GM19452 (cell line): ENCODE measurements at regions not wholly inside any gene's neighbourhood (a gene's known extent, or its start where the extent isn't known, plus 50 kb on each side); places are given as distances from the start of the nearest gene placed in this dataset.
A peak's percentile ranks its signal among the peaks of the same experiment; 100 is the strongest.
"Not testable (repeated sequence)": the region's sequence is repeated elsewhere in the genome, so short reads cannot be mapped to it uniquely, and the experiment has no call there.

Source experiments
- ATAC-seq: cut with Tn5 transposase; IDR thresholded peaks from one replicate; pipeline ENCODE4 v1.9.1; 2021; ENCODE audit not compliant: unreplicated experiment

DNA sequence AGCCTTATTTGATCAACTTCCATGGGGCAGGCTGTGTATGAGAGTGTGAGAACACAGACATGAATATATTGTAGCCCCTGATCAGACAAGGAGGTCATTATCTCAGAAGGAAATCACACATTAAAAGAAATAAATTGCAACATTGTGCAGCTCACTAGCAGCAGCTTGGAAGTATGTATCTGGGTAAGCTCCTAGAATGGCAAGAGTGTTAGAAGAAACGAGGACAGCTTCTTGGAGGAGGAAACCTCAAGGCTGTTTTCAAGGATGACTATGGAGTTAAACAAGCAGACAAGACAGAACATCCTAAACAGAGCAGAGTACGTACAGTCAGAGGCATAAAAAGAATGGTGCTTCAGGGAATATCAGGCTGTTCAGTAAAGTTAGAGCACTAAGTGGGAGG lies 511.0 kb downstream of the SLCO4C1 start:
- ATAC-seq: no peak

GRCh38 chr5:101783241-101784013 lies 512.7 kb downstream of the SLCO4C1 start:
- no peak for ATAC-seq

GRCh38 chr5:101782352-101783103 lies 513.6 kb downstream of the SLCO4C1 start:
- no peak for ATAC-seq

- no peak for ATAC-seq
Measured at GRCh38 chr5:101751105-101751504, 545.0 kb downstream of the SLCO4C1 start.

- ATAC-seq: not testable (repeated sequence)
Measured at GRCh38 chr5:101743000-101743399, 553.1 kb downstream of the SLCO4C1 start.

DNA sequence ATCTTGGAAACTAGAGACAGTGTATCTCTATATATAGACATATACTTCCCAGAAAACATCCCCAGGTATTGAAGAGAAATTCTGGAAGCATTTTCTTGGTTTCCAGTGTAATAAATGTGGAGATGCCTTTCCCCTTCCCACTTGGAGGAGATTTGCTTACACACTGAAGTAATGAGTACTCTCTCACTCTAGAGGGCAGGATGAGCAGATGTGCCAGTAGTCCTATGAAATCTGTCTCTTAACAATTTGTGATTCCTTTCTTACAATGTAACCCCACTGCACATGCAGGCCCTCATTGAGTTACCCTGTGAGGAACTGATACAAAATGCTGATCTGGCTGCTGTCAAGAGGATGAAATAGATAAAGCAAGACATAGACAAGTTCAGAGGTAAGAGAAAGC lies 567.2 kb downstream of the SLCO4C1 start:
- no peak for ATAC-seq

DNA sequence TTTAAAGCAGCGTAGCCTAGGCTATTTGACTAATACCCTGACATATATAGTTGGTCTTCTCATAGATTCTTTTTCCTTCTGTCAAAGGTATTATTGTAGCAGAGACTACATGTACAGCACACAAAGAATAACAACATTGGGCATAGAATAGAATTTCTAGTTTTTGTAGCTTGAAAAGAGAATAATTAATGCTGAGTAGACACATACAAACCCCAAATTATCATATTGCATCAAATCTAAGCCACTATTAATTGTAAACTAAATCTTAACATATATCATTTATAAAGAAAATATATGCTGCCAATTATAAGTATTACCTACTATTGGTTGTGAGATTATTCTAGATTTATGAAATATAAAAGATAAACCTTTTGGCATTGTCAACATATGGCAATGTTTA lies 574.5 kb downstream of the SLCO4C1 start:
- ATAC-seq: no peak

- no peak for ATAC-seq
Measured at GRCh38 chr5:101720033-101720432, 576.1 kb downstream of the SLCO4C1 start.

- ATAC-seq: no peak
Measured at GRCh38 chr5:101717721-101718120, 578.4 kb downstream of the SLCO4C1 start.

GRCh38 chr5:101716941-101717340 lies 579.1 kb downstream of the SLCO4C1 start:
- ATAC-seq: no peak

- ATAC-seq: not testable (repeated sequence)
Measured at GRCh38 chr5:101715790-101716189, 580.3 kb downstream of the SLCO4C1 start.

GRCh38 chr5:101689306-101689705 lies 606.8 kb downstream of the SLCO4C1 start:
- no peak for ATAC-seq

GRCh38 chr5:101688156-101688555 lies 607.9 kb downstream of the SLCO4C1 start:
- ATAC-seq: no peak

GRCh38 chr5:101687349-101687985 lies 608.6 kb downstream of the SLCO4C1 start:
- ATAC-seq: no peak

DNA sequence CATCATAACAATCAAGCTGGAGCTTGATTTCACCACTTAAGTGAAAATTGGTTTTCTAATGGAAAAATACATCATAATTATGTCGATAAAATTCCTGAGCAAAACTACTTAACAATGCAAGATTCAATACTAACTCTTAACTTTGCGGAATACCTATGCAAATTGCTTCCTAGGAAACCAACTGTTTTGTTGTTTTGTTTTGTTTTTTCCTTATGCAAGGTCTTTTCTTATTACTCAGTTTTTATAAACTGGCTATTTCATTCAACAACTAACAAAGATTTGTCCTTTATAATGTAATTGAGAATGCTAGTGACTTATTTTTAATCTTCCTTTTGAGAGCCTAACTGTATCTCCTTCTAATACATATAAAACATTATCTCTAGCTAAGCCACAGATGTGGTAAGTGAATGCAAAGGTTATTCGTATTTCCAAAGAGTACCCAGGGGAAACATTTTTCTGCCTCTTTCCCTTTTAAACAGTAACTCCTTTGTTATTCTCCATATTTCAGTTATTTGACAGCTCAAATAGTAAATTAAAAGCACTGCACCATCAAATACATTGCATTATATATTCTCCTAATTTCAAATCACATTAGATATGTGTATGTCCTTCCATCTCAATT lies 609.4 kb downstream of the SLCO4C1 start:
- ATAC-seq: no peak

DNA sequence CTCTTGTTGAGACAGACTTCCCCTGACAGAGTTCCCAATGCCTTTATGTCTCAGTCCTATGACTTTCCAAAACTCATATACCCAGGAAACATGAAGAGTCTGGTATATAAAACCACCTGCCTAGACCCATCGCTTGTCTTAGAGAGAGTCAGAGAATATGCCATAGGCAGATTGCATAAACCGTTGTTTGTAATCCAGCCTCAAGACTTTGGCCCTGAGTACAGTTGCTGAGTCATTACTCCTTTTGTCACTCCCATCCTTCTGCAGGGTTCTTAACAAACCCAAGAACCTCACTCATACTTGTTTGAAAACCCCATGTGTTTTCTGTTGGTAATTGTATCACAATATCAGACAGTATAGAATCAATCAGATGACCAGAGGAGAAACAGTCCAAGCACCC lies 616.3 kb downstream of the SLCO4C1 start:
- ATAC-seq: no peak

GRCh38 chr5:101678481-101679193 lies 617.4 kb downstream of the SLCO4C1 start:
- ATAC-seq: peak; percentile 69

- ATAC-seq: no peak
Measured at GRCh38 chr5:101677961-101678360, 618.1 kb downstream of the SLCO4C1 start.

GRCh38 chr5:101676646-101677045 lies 619.4 kb downstream of the SLCO4C1 start:
- ATAC-seq: no peak

GRCh38 chr5:101675510-101676219 lies 620.4 kb downstream of the SLCO4C1 start:
- ATAC-seq: no peak
